Fibroblast of the aortic adventitia (primary cell): ENCODE measurements at regions not wholly inside any gene's neighbourhood (a gene's known extent, or its start where the extent isn't known, plus 50 kb on each side); places are given as distances from the start of the nearest gene placed in this dataset.

Source experiments
- DNase-seq: peaks from one replicate; pipeline ENCODE4 v3.0.0-alpha.2; 2010; ENCODE audit warnings: low read depth
- H3K4me3 ChIP-seq: 2 replicates; pipeline ENCODE4 v1.5.1; 2011; ENCODE audit warnings: low read depth, mild to moderate bottlenecking, control low read depth, low read length, moderate library complexity
- CTCF ChIP-seq: IDR thresholded peaks from 2 replicates; pipeline ENCODE4 v1.5.1; 2011; ENCODE audit warnings: mild to moderate bottlenecking, low read length, control low read depth, inconsistent platforms; ENCODE audit not compliant: insufficient read depth

GRCh38 chr1:185559151-185559550, 175.0 kb upstream of the HMCN1 start:
- no peak for DNase-seq
- H3K4me3 ChIP-seq = no peak overlapping the region
- TF ChIP-seq CTCF = no peak

DNA sequence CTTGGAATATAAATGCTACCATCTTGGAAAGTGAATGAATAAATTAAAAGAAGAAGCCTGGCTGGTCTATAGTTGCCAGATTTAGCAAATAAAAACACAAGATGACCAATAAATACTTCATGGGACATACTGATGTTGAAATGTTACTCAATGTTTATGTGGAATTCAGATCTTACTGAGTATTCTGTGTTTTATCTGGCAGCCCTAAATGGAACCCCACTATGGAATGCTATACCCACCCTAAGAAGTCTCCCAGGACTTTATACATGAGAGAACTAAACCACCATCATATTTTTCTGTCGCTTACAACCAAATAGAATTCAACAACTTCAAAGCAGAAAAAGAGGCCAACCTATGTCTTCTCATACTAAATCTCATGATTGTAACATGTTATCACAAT, 177.6 kb upstream of the HMCN1 start:
- no peak overlapping the region for H3K4me3 ChIP-seq
- DNase-seq = peak; percentile 33
- no peak for TF ChIP-seq CTCF

DNA sequence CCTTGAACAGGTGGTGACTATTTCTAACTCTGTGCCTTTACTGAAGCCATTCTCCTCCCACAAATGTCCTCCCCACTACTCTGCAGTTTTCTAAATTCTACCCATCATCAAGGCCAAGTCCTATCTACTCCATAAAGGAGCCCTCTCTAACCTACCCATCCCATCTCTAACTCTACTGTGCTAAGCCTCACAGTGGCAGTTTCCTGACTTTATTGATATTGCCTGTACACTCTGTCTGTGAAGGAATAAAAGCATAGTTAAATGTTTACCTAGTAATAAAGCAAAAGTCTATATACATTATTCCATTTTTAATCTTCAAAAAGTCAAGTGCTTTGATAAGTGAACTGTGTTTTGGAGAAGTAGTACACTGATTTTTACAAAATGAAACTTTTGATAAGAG, 178.4 kb upstream of the HMCN1 start:
- DNase-seq = no peak
- TF ChIP-seq CTCF = no peak
- H3K4me3 ChIP-seq = no peak overlapping the region

- no peak for TF ChIP-seq CTCF
- H3K4me3 ChIP-seq = no peak overlapping the region
- DNase-seq = no peak
These were observed 183.2 kb upstream of the HMCN1 start for GRCh38 chr1:185551008-185551407.

DNA sequence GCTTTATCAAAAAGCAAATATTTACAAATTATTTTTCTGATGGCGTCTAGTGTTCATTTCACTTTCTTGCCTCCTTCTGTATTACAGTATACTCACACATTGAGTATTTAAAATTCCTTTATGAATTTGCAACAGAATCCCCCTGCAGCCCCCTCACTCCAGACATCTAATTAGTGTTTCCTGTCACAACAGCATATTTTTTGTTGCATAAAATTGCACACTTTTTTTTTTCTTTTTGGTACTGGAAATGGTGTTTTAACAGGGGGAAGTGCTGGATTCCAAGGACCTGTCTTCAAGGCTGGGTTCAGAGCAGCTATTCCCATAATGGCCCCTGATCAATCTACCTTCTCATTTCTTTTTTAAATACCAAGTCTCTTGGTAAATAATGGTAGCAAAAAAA, 184.3 kb upstream of the HMCN1 start:
- no peak for DNase-seq
- H3K4me3 ChIP-seq = no peak overlapping the region
- no peak for TF ChIP-seq CTCF

DNA sequence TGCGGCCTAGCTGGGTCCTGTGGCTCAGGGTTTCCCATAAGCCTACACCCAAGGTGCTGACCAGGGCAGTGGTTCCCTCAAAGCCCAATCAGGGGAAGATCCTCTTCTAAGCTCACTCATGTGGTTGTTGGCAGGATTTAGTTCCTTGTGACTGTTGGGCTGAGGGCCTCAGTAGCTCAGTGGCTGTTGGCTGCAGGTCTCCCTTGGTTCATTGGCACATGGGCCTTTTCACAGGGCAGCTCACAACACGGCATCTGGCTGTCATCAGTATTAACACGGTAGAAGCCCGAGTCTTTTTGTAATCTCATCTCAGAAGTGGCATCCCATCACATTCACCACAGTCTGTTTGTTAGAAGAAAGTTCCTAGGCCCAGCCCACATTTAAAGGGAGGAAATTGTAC, 188.2 kb upstream of the HMCN1 start:
- DNase-seq = no peak
- H3K4me3 ChIP-seq = no peak overlapping the region
- TF ChIP-seq CTCF = no peak

DNA sequence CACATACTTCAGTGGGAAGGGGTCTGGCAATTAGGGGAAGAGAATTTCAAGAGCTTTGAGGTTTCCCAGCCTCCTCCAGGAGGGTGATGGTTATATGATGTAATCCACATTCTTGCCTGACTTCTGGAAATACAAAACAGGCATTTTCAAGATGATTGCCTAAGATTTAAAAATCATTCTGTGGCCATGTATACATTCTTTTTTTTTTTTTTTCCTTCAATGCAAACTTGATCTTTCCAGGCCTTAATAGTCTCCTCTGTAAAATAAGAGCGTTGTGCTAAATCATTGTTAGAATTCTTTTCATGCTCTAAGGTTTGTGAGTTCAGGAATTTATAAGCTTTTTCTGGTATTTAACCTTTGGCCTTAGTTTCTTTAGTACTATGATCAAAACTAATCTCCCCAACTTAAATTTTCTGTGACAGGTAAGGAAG, 192.3 kb upstream of the HMCN1 start:
- no peak for TF ChIP-seq CTCF
- H3K4me3 ChIP-seq = no peak overlapping the region
- peak; percentile 65 for DNase-seq
